ENCODE measurements at regions not wholly inside any gene's neighbourhood (a gene's known extent, or its start where the extent isn't known, plus 50 kb on each side); places are given as distances from the start of the nearest gene placed in this dataset.

DNA sequence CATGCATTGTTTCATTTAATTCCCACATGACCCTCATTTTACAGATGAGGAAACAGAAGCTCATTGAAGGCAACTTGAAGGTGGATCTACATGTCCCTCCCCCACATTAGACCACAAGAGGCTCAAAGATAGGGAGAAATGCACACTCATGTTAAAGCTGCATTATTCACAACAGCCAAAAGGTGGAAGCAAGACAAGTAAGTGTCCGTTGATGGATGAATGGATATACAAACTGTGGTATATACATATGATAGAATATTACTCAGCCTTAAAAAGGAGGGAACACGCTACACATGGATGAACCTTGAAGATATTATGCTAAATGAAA lies 149.7 kb upstream of the JUN start:
- H3K27ac ChIP-seq: peak overlapping the region; percentile 50
- peaks cover 10% of the 10 kb centered on the region for H3K4me1 ChIP-seq
- no peak for TF ChIP-seq CTCF (IDR thresholded peaks at IDR 0.05)
- no peak overlapping the region for H3K4me3 ChIP-seq (ENCODE audit: low read depth, low read length)
- peak overlapping the region; percentile 9 for H3K4me2 ChIP-seq (ENCODE audit: low read length)
- no peak overlapping the region for H3K9ac ChIP-seq
- H3K79me2 ChIP-seq: no peaks in the 10 kb centered on the region
- H3K27me3 ChIP-seq (ENCODE audit: control insufficient read depth, insufficient read depth, low read length): no peaks in the 10 kb centered on the region
- H3K36me3 ChIP-seq (ENCODE audit: control insufficient read depth, insufficient read depth, low read length): no peaks in the 10 kb centered on the region
- no peaks in the 10 kb centered on the region for H3K9me3 ChIP-seq (ENCODE audit: control insufficient read depth, low read length)
- H2AFZ ChIP-seq: no peak overlapping the region

DNA sequence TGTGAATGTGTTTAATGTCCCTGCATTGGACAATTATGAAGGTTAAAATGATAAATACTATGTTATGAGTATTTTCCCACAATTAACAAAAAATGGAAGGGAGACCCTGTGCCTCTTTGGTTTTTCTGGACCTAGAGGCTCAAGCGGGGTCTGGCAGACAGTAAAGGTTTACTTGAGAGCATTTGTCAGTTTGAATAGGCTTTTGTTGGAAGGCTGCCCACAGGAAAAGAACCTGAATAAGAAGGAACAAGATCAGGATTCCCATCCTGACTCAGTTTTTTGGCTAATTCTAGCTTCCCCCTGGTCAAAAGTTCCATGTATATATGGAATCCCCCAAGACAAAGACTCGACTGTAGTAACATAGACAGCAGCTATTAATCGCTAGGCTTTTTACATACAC lies 150.9 kb upstream of the JUN start:
- H3K9ac ChIP-seq: no peak overlapping the region
- H3K79me2 ChIP-seq: no peaks in the 10 kb centered on the region
- H2AFZ ChIP-seq: no peak overlapping the region
- H3K4me1 ChIP-seq: peaks cover 10% of the 10 kb centered on the region
- H3K27ac ChIP-seq: no peak overlapping the region
- no peak overlapping the region for H3K4me3 ChIP-seq (ENCODE audit: low read depth, low read length)
- H3K36me3 ChIP-seq (ENCODE audit: control insufficient read depth, insufficient read depth, low read length): no peaks in the 10 kb centered on the region
- no peaks in the 10 kb centered on the region for H3K9me3 ChIP-seq (ENCODE audit: control insufficient read depth, low read length)
- no peaks in the 10 kb centered on the region for H3K27me3 ChIP-seq (ENCODE audit: control insufficient read depth, insufficient read depth, low read length)
- TF ChIP-seq CTCF (IDR thresholded peaks at IDR 0.05): no peak
- no peak overlapping the region for H3K4me2 ChIP-seq (ENCODE audit: low read length)

- Histone ChIP-seq H3K4me3 (ENCODE audit: low read depth, low read length) (no peak overlapping the region), H2AFZ (no peak overlapping the region), H3K4me2 (ENCODE audit: low read length) (no peak overlapping the region), H3K4me1 (peaks cover 11% of the 10 kb centered on the region), H3K27me3 (ENCODE audit: control insufficient read depth, insufficient read depth, low read length) (no peaks in the 10 kb centered on the region), H3K36me3 (ENCODE audit: control insufficient read depth, insufficient read depth, low read length) (no peaks in the 10 kb centered on the region), H3K9me3 (ENCODE audit: control insufficient read depth, low read length) (no peaks in the 10 kb centered on the region), H3K27ac (no peak overlapping the region), H3K9ac (no peak overlapping the region), H3K79me2 (no peaks in the 10 kb centered on the region)
- no peak for TF ChIP-seq CTCF (IDR thresholded peaks at IDR 0.05)
Observed at GRCh38 chr1:58936973-58937372, 153.1 kb upstream of the JUN start.

DNA sequence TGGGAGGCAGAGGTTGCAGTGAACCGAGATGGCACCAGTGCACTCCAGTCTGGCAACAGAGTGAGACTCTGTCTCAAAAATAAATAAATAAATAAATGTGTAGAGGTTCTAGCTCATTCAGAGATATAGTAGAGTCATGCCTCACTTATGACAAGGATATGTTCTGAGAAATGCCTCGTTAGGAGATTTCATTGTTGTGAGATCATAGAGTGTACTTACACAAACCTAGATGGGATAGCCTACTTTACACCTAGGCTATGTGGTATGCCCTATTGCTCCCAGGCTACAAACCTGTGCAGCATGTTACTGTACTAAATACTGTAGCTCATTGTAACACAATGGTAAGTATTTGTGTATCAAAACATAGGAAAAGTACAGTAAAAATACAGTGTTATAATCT lies 155.3 kb upstream of the JUN start:
- H2AFZ ChIP-seq: no peak overlapping the region
- no peak overlapping the region for H3K27ac ChIP-seq
- no peaks in the 10 kb centered on the region for H3K9me3 ChIP-seq (ENCODE audit: control insufficient read depth, low read length)
- H3K36me3 ChIP-seq (ENCODE audit: control insufficient read depth, insufficient read depth, low read length): no peaks in the 10 kb centered on the region
- TF ChIP-seq CTCF (IDR thresholded peaks at IDR 0.05): no peak
- H3K4me2 ChIP-seq (ENCODE audit: low read length): no peak overlapping the region
- peaks cover 17% of the 10 kb centered on the region for H3K4me1 ChIP-seq
- H3K9ac ChIP-seq: no peak overlapping the region
- H3K4me3 ChIP-seq (ENCODE audit: low read depth, low read length): no peak overlapping the region
- H3K27me3 ChIP-seq (ENCODE audit: control insufficient read depth, insufficient read depth, low read length): no peaks in the 10 kb centered on the region
- no peaks in the 10 kb centered on the region for H3K79me2 ChIP-seq

DNA sequence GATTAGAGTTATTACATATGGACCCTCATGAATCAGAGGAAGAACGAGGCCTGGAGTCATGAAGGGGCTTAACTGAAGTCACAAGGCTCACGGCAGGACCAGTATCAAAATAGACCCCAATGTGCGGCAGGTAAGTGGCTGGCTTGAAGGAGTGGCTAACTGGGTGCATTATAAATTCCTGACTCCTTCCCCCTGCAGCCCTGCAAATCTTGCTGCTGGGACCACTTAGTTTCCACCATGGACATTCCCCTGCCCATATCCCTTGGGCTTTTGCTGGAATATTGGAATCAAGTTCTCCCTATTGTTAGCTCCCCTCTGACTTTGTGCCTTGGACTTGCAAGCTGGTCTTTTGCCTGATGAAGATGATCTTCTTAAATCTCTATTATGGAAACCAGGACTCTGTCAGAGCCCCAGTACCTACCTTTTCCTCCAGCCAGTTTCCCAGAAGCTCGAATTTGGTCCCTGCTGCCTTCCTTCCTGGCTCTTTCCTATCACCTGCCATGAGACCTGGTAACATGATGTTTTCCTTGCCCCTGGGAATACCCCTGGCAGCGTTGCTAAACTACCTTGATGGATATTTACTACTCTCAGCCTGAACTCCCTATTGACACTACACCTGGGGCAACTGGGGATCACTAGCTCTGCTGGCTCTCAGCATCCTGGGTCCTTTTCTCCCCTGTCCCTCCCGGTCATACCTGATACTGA lies 156.0 kb upstream of the JUN start:
- Histone ChIP-seq H3K4me2 (ENCODE audit: low read length) (no peak overlapping the region), H3K27me3 (ENCODE audit: control insufficient read depth, insufficient read depth, low read length) (no peaks in the 10 kb centered on the region), H3K27ac (no peak overlapping the region), H3K79me2 (no peaks in the 10 kb centered on the region), H3K4me3 (ENCODE audit: low read depth, low read length) (no peak overlapping the region), H2AFZ (no peak overlapping the region), H3K4me1 (peaks cover 17% of the 10 kb centered on the region), H3K36me3 (ENCODE audit: control insufficient read depth, insufficient read depth, low read length) (no peaks in the 10 kb centered on the region), H3K9ac (no peak overlapping the region), H3K9me3 (ENCODE audit: control insufficient read depth, low read length) (no peaks in the 10 kb centered on the region)
- TF ChIP-seq CTCF (IDR thresholded peaks at IDR 0.05): no peak
